ENCODE measurements at regions not wholly inside any gene's neighbourhood (a gene's known extent, or its start where the extent isn't known, plus 50 kb on each side); places are given as distances from the start of the nearest gene placed in this dataset.

DNA sequence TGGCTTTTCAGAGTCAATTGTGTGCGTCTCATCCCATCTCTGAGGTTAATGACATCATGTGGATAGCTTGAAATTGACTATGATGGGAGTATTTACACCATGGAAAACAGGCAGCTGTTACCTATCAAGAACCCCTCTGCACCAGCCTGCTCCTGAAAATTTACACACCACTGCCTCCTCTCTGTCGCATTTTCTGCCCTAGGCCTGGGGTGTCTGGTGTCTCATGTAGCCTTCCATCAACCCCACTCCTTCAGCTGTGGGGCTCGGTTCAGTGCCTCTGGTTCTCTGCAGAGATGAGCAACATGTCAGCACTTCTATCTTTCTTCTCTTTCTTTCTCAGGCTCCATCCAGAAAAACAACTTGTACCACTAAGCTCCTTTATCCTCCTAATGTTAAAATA is 600.5 kb downstream of the TYW1 start (continued):
- TF ChIP-seq PRDM10 (tag by site-specific recombination; IDR thresholded peaks at IDR 0.05) (no peak), PRDM1 (tag by site-specific recombination; IDR thresholded peaks at IDR 0.05) (no peak), YY1 (tag by site-specific recombination; IDR thresholded peaks at IDR 0.05) (no peak), ZNF138 (tag by site-specific recombination; IDR thresholded peaks at IDR 0.05; ENCODE audit: borderline replicate concordance) (no peak)

DNA sequence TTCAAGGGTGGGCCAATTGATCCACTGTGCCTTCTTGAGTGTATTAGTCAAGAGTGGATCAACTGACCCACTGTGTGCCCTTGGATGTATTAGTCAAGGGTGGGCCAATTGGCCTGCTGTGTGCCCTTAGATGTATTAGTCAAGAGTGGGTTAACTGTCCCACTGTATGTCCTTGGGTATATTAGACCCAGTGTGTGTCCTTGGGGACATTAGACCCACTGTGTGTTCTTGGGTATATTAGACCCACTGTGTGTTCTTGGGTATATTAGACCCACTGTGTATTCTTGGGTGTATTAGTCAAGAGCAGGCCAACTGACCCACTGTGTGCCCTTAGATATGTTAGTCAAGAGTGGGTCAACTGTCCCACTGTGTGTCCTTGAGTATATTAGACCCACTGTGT is 601.8 kb downstream of the TYW1 start:
- H3K4me3 ChIP-seq (ENCODE audit: low read depth, low read length), result no peak overlapping the region
- H3K36me3 ChIP-seq (ENCODE audit: control insufficient read depth in 2 of 2, insufficient read depth in 1 of 2, low read length in 2 of 2), result no peaks in the 10 kb centered on the region
- ChIA-PET CTCF (no interaction called here), POLR2A (no interaction called here)
- no peak overlapping the region for H3K27ac ChIP-seq (ENCODE audit: extremely low read depth, low read depth, low read length)
- TF ChIP-seq YY1 (tag by site-specific recombination; IDR thresholded peaks at IDR 0.05) (no peak), ZFHX2 (tag by site-specific recombination; conservative IDR thresholded peaks at IDR 0.05) (no peak), ZNF558 (tag by site-specific recombination; IDR thresholded peaks at IDR 0.05) (no peak), ZNF792 (tag by site-specific recombination; IDR thresholded peaks at IDR 0.05) (no peak), ZNF366 (tag by site-specific recombination; conservative IDR thresholded peaks at IDR 0.05) (no peak), ZNF223 (tag by site-specific recombination; IDR thresholded peaks at IDR 0.05) (no peak), ZNF184 (tag by site-specific recombination; IDR thresholded peaks at IDR 0.05) (no peak), ZNF239 (tag by site-specific recombination; IDR thresholded peaks at IDR 0.05) (no peak), ZNF692 (tag by site-specific recombination; IDR thresholded peaks at IDR 0.05) (no peak), ZNF473 (tag by site-specific recombination; IDR thresholded peaks at IDR 0.05) (no peak)
- TF ChIP-seq, protein P1, sequence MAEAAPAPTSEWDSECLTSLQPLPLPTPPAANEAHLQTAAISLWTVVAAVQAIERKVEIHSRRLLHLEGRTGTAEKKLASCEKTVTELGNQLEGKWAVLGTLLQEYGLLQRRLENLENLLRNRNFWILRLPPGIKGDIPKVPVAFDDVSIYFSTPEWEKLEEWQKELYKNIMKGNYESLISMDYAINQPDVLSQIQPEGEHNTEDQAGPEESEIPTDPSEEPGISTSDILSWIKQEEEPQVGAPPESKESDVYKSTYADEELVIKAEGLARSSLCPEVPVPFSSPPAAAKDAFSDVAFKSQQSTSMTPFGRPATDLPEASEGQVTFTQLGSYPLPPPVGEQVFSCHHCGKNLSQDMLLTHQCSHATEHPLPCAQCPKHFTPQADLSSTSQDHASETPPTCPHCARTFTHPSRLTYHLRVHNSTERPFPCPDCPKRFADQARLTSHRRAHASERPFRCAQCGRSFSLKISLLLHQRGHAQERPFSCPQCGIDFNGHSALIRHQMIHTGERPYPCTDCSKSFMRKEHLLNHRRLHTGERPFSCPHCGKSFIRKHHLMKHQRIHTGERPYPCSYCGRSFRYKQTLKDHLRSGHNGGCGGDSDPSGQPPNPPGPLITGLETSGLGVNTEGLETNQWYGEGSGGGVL (tag by site-specific recombination; IDR thresholded peaks at IDR 0.05), result no peak
- no peaks in the 10 kb centered on the region for H3K9me3 ChIP-seq (ENCODE audit: control insufficient read depth, insufficient read depth, low read depth, low read length)
- H3K4me1 ChIP-seq (ENCODE audit: control insufficient read depth, insufficient read depth, low read length), result no peaks in the 10 kb centered on the region

DNA sequence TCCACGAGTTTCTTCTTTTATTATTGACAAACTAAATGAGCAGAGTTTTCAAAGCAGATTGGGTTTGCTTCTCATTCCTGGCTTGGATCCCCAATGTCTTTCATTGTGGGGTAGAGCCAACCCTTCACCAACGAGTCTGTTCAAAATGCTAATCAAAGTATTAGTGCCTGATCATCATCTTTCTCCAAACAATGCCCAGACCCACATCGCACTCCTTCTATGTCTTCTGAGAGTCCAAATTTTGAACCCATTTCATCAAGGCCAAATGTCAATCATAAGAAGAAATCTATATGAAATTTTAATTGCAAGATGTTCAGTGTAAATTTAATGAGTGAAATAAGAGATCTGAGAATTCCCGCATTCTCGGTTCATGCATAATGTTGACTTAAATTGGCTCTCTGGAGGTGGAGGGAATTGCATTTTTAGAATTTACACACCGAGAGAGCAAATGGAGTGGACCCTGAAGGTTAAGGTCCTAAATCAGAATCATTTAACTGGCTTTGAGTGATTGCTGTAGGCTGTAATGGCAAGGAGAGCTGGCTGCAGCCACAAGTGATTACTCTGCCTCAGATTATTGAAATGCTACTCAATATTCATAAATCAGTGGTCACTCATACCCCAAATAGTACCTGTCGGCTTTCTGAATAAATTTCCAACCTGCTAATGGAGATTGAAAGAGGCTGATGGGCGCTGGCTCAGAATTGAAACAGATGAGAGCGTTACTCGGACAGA is 602.9 kb downstream of the TYW1 start:
- Histone ChIP-seq H3K9me3 (ENCODE audit: control insufficient read depth, insufficient read depth, low read depth, low read length) (no peaks in the 10 kb centered on the region), H3K4me3 (ENCODE audit: low read depth, low read length) (no peak overlapping the region), H3K27ac (ENCODE audit: extremely low read depth, low read depth, low read length) (no peak overlapping the region), H3K36me3 (ENCODE audit: control insufficient read depth in 2 of 2, insufficient read depth in 1 of 2, low read length in 2 of 2) (no peaks in the 10 kb centered on the region), H3K4me1 (ENCODE audit: control insufficient read depth, insufficient read depth, low read length) (no peaks in the 10 kb centered on the region)
- CTCF ChIA-PET, result interaction anchor here (0.6 kb wide), 1 partner anchor 154 kb away, joined by 3 read pairs; no protein-coding TSS in a partner anchor
- POLR2A ChIA-PET, result no interaction called here
- TF ChIP-seq ZNF624 (tag by site-specific recombination; IDR thresholded peaks at IDR 0.05), result no peak
- no peak for TF ChIP-seq ZFP37 (tag by site-specific recombination; IDR thresholded peaks at IDR 0.05)
- no peak for TF ChIP-seq ZNF701 (tag by site-specific recombination; IDR thresholded peaks at IDR 0.05)
- no peak for TF ChIP-seq ZSCAN30 (tag by site-specific recombination; IDR thresholded peaks at IDR 0.05)
- TF ChIP-seq IKZF3 (tag by site-specific recombination; IDR thresholded peaks at IDR 0.05), result no peak
- TF ChIP-seq ZNF155 (tag by site-specific recombination; IDR thresholded peaks at IDR 0.05), result no peak
- TF ChIP-seq ZNF169 (tag by site-specific recombination; IDR thresholded peaks at IDR 0.05), result no peak
- TF ChIP-seq, protein P2, sequence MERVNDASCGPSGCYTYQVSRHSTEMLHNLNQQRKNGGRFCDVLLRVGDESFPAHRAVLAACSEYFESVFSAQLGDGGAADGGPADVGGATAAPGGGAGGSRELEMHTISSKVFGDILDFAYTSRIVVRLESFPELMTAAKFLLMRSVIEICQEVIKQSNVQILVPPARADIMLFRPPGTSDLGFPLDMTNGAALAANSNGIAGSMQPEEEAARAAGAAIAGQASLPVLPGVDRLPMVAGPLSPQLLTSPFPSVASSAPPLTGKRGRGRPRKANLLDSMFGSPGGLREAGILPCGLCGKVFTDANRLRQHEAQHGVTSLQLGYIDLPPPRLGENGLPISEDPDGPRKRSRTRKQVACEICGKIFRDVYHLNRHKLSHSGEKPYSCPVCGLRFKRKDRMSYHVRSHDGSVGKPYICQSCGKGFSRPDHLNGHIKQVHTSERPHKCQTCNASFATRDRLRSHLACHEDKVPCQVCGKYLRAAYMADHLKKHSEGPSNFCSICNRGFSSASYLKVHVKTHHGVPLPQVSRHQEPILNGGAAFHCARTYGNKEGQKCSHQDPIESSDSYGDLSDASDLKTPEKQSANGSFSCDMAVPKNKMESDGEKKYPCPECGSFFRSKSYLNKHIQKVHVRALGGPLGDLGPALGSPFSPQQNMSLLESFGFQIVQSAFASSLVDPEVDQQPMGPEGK (tag by site-specific recombination; IDR thresholded peaks at IDR 0.05), result no peak
- no peak for TF ChIP-seq ZNF404 (tag by site-specific recombination; IDR thresholded peaks at IDR 0.05)
- TF ChIP-seq ZNF138 (tag by site-specific recombination; IDR thresholded peaks at IDR 0.05; ENCODE audit: borderline replicate concordance), result no peak
- no peak for TF ChIP-seq EGR2 (tag by site-specific recombination; IDR thresholded peaks at IDR 0.05; ENCODE audit: low read depth)

Data from HEK293 (cell line).